Mesodermal cell (in vitro differentiated cells): ENCODE measurements at regions not wholly inside any gene's neighbourhood (a gene's known extent, or its start where the extent isn't known, plus 50 kb on each side); places are given as distances from the start of the nearest gene placed in this dataset.
A peak's percentile ranks its signal among the peaks of the same experiment; 100 is the strongest.
"Not testable (repeated sequence)": the region's sequence is repeated elsewhere in the genome, so short reads cannot be mapped to it uniquely, and the experiment has no call there.

Source experiments
- H3K27ac ChIP-seq: 2 replicates; pipeline ENCODE4 v1.7.0; 2013; ENCODE audit warnings: mild to moderate bottlenecking, low read depth, low read length, moderate library complexity; ENCODE audit not compliant: severe bottlenecking
- H3K36me3 ChIP-seq: 2 replicates; pipeline ENCODE4 v1.7.1; 2013; ENCODE audit warnings: mild to moderate bottlenecking, low read length, moderate library complexity; ENCODE audit not compliant: control insufficient read depth, insufficient read depth
- H3K4me1 ChIP-seq: one replicate; pipeline ENCODE4 v1.7.1; 2013; ENCODE audit warnings: mild to moderate bottlenecking, low read length; ENCODE audit not compliant: insufficient read depth, control insufficient read depth, poor library complexity, severe bottlenecking
- H3K4me3 ChIP-seq: 2 replicates; pipeline ENCODE4 v1.7.0; 2013; ENCODE audit warnings: low read length, control low read depth, mild to moderate bottlenecking; ENCODE audit not compliant: insufficient read depth, poor library complexity, severe bottlenecking; ENCODE audit errors: extremely low read depth
- H3K9me3 ChIP-seq: 2 replicates; pipeline ENCODE4 v1.7.1; 2013; ENCODE audit warnings: mild to moderate bottlenecking, low read length, moderate library complexity; ENCODE audit not compliant: control insufficient read depth
- WGBS, 2 experiments: methylation state at CpG; one replicate each; pipeline ENCODE4 v1.1.5; 2013; ENCODE audit warnings: missing lambda C conversion rate in 2 of 2; ENCODE audit not compliant: insufficient coverage in 2 of 2; 5-methylcytosine and 5-hydroxymethylcytosine counted together

- H3K27ac ChIP-seq: no peak overlapping the region
- H3K9me3 ChIP-seq: no peaks in the 10 kb centered on the region
- H3K36me3 ChIP-seq: no peaks in the 10 kb centered on the region
- no peak overlapping the region for H3K4me3 ChIP-seq
- 83 to 94% methylated on average over 2 of the region's 7 CpGs for WGBS, 2 experiments
- H3K4me1 ChIP-seq: no peaks in the 10 kb centered on the region
Observed at GRCh38 chr10:2208106-2208505, 470.8 kb upstream of the ADARB2 start.

GRCh38 chr10:2207246-2207922, 470.1 kb upstream of the ADARB2 start:
- Histone ChIP-seq H3K4me1 (peaks cover 4% of the 10 kb centered on the region), H3K4me3 (no peak overlapping the region), H3K36me3 (no peaks in the 10 kb centered on the region), H3K9me3 (no peaks in the 10 kb centered on the region), H3K27ac (no peak overlapping the region)
- WGBS, 2 experiments: 95 to 97% methylated on average over 21 to 24 of the region's 27 CpGs

- Histone ChIP-seq H3K4me1 (peaks cover 7% of the 10 kb centered on the region), H3K4me3 (no peak overlapping the region), H3K27ac (no peak overlapping the region), H3K36me3 (no peaks in the 10 kb centered on the region), H3K9me3 (no peaks in the 10 kb centered on the region)
- WGBS, 2 experiments: 67 to 71% methylated on average over 1 of the region's 2 CpGs
Observed at GRCh38 chr10:2205406-2205805, 468.1 kb upstream of the ADARB2 start.

- H3K27ac ChIP-seq: peak overlapping the region; percentile 3
- WGBS, 2 experiments: 39 to 51% methylated on average over 2 of the region's 8 CpGs
- H3K9me3 ChIP-seq: peaks cover 4% of the 10 kb centered on the region
Observed at GRCh38 chr10:2202401-2202800, 465.1 kb upstream of the ADARB2 start.

GRCh38 chr10:2201534-2202099, 464.3 kb upstream of the ADARB2 start:
- 84 to 94% methylated on average over 5 of the region's 6 CpGs for WGBS, 2 experiments
- no peaks in the 10 kb centered on the region for H3K36me3 ChIP-seq
- peaks cover 4% of the 10 kb centered on the region for H3K9me3 ChIP-seq
- H3K27ac ChIP-seq: no peak overlapping the region
- H3K4me3 ChIP-seq: no peak overlapping the region
- peaks cover 7% of the 10 kb centered on the region for H3K4me1 ChIP-seq

More at GRCh38 chr10:2202401-2202800, 465.1 kb upstream of the ADARB2 start:
- Histone ChIP-seq H3K4me1 (peaks cover 7% of the 10 kb centered on the region), H3K4me3 (no peak overlapping the region), H3K36me3 (no peaks in the 10 kb centered on the region)

- H3K4me1 ChIP-seq: peaks cover 5% of the 10 kb centered on the region
- no peak overlapping the region for H3K27ac ChIP-seq
- no peak overlapping the region for H3K4me3 ChIP-seq
- no peaks in the 10 kb centered on the region for H3K36me3 ChIP-seq
- peaks cover 4% of the 10 kb centered on the region for H3K9me3 ChIP-seq
Observed at GRCh38 chr10:2197663-2198062, 460.3 kb upstream of the ADARB2 start.

- no peaks in the 10 kb centered on the region for H3K4me1 ChIP-seq
- H3K9me3 ChIP-seq: peaks cover 4% of the 10 kb centered on the region
- 75 to 85% methylated on average over 4 of the region's 4 CpGs for WGBS, 2 experiments
- no peaks in the 10 kb centered on the region for H3K36me3 ChIP-seq
- no peak overlapping the region for H3K27ac ChIP-seq
- H3K4me3 ChIP-seq: no peak overlapping the region
Observed at GRCh38 chr10:2196272-2196671, 458.9 kb upstream of the ADARB2 start.

- WGBS, 2 experiments: 86 to 91% methylated on average over 3 to 4 of the region's 4 CpGs
- H3K9me3 ChIP-seq, H3K27ac ChIP-seq, H3K4me3 ChIP-seq, H3K36me3 ChIP-seq, H3K4me1 ChIP-seq: not testable (repeated sequence)
Observed at GRCh38 chr10:2189356-2189755, 452.0 kb upstream of the ADARB2 start.

GRCh38 chr10:2188371-2188770, 451.0 kb upstream of the ADARB2 start:
- H3K9me3 ChIP-seq: no peaks in the 10 kb centered on the region
- H3K4me1 ChIP-seq: no peaks in the 10 kb centered on the region
- H3K4me3 ChIP-seq: no peak overlapping the region
- WGBS, 2 experiments: 80% methylated on average over 2 of the region's 4 CpGs; no CpG with 5 or more reads in 1 of the 2 experiments
- no peaks in the 10 kb centered on the region for H3K36me3 ChIP-seq
- H3K27ac ChIP-seq: no peak overlapping the region

- H3K27ac ChIP-seq: no peak overlapping the region
- no peaks in the 10 kb centered on the region for H3K36me3 ChIP-seq
- H3K9me3 ChIP-seq: no peaks in the 10 kb centered on the region
- no peak overlapping the region for H3K4me3 ChIP-seq
- 90 to 93% methylated on average over 2 of the region's 2 CpGs for WGBS, 2 experiments
- H3K4me1 ChIP-seq: no peaks in the 10 kb centered on the region
Observed at GRCh38 chr10:2173327-2173726, 436.0 kb upstream of the ADARB2 start.

- WGBS, 2 experiments: 84 to 93% methylated on average over 15 to 16 of the region's 18 CpGs
- H3K27ac ChIP-seq: no peak overlapping the region
- H3K9me3 ChIP-seq: no peaks in the 10 kb centered on the region
- no peaks in the 10 kb centered on the region for H3K4me1 ChIP-seq
- no peak overlapping the region for H3K4me3 ChIP-seq
- no peaks in the 10 kb centered on the region for H3K36me3 ChIP-seq
Observed at GRCh38 chr10:2165771-2166460, 428.6 kb upstream of the ADARB2 start.
